ENCODE measurements at regions not wholly inside any gene's neighbourhood (a gene's known extent, or its start where the extent isn't known, plus 50 kb on each side); places are given as distances from the start of the nearest gene placed in this dataset.

DNA sequence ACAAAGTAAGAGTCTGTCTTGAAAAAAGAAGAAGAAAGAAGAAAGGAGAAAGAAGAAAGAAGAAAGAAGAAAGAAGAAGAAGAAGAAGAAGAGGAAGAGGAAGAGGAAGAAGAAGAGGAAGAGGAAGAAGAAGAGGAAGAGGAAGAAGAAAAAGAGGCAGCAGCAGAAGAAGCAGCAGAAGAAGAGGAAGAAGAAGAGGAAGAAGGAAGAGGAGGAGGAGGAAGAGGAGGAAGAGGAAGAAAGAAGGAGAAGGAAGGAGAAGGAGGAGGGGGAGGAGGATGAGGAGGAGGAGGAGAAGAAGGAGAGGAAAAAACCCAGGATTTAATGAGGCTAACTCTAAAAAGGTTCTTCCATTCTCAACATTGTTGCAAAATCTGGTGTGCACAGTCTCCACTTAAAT, 95.4 kb upstream of the PDE10A start:
- TF ChIP-seq, protein P1, sequence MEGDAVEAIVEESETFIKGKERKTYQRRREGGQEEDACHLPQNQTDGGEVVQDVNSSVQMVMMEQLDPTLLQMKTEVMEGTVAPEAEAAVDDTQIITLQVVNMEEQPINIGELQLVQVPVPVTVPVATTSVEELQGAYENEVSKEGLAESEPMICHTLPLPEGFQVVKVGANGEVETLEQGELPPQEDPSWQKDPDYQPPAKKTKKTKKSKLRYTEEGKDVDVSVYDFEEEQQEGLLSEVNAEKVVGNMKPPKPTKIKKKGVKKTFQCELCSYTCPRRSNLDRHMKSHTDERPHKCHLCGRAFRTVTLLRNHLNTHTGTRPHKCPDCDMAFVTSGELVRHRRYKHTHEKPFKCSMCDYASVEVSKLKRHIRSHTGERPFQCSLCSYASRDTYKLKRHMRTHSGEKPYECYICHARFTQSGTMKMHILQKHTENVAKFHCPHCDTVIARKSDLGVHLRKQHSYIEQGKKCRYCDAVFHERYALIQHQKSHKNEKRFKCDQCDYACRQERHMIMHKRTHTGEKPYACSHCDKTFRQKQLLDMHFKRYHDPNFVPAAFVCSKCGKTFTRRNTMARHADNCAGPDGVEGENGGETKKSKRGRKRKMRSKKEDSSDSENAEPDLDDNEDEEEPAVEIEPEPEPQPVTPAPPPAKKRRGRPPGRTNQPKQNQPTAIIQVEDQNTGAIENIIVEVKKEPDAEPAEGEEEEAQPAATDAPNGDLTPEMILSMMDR (conservative IDR thresholded peaks at IDR 0.05; ENCODE audit: low read depth, low read length): no peak
- TF ChIP-seq EZH2 (IDR thresholded peaks at IDR 0.05; ENCODE audit: low read length, unreplicated experiment): no peak
- TF ChIP-seq EZH2phosphoT487 (IDR thresholded peaks at IDR 0.05; ENCODE audit: borderline replicate concordance, low read length): no peak
